Heart left ventricle (tissue), 16 donors: ENCODE measurements at regions not wholly inside any gene's neighbourhood (a gene's known extent, or its start where the extent isn't known, plus 50 kb on each side); places are given as distances from the start of the nearest gene placed in this dataset.

Source experiments
- ATAC-seq, 4 donors: fragments of 200-7000 bp; cut with Tn5 transposase; one replicate each; pipeline ENCODE4 v1.9.1; 2020 to 2022; ENCODE audit warnings: moderate library complexity in 4 of 4, mild to moderate bottlenecking in 3 of 4, moderate number of reproducible peaks in 1 of 4
- DNase-seq, 5 donors: peaks; one replicate each; pipeline ENCODE4 v3.0.0-alpha.2; 2020
- H3K27ac ChIP-seq, 12 donors: fragments of 200-600 bp; sonication (generic) in 4 of 12; one replicate each; pipeline versions ENCODE4 v1.5.0 to v1.8.0; 2016 to 2022; ENCODE audit warnings: mild to moderate bottlenecking in 2 of 12
- H3K27me3 ChIP-seq, 9 donors: fragments of 200-600 bp; sonication (generic) in 2 of 9; one replicate each; pipeline versions ENCODE4 v1.5.1 to v1.8.0; 2016 to 2022; ENCODE audit warnings: mild to moderate bottlenecking in 3 of 9
- H3K36me3 ChIP-seq, 9 donors: fragments of 200-600 bp; sonication (generic) in 2 of 9; one replicate each; pipeline versions ENCODE4 v1.5.0 to v1.8.0; 2018 to 2022; ENCODE audit warnings: mild to moderate bottlenecking in 2 of 9
- H3K4me1 ChIP-seq, 12 donors: fragments of 200-600 bp; sonication (generic) in 4 of 12; one replicate each; pipeline versions ENCODE4 v1.5.0 to v1.8.0; 2016 to 2022; ENCODE audit warnings: mild to moderate bottlenecking in 3 of 12
- H3K4me3 ChIP-seq, 12 donors: fragments of 200-600 bp; sonication (generic) in 4 of 12; one replicate each; pipeline versions ENCODE4 v1.5.0 to v1.8.0; 2017 to 2022; ENCODE audit warnings: mild to moderate bottlenecking in 9 of 12, moderate library complexity in 4 of 12
- H3K9me3 ChIP-seq, 12 donors: fragments of 200-600 bp; sonication (generic) in 4 of 12; one replicate each; pipeline versions ENCODE4 v1.5.0 to v1.8.0; 2016 to 2022; ENCODE audit warnings: mild to moderate bottlenecking in 1 of 12
- CTCF ChIP-seq, 12 donors: fragments of 200-600 bp; sonication (generic) in 4 of 12; IDR thresholded peaks; one replicate each; pipeline versions ENCODE4 v1.5.0 to v1.8.0; 2018 to 2022; ENCODE audit warnings: antibody characterized with exemption in 12 of 12, mild to moderate bottlenecking in 5 of 12
- POLR2A ChIP-seq, 2 donors: fragments of 450-650 bp; IDR thresholded peaks; one replicate each; pipeline ENCODE4 v1.6.1; 2017; ENCODE audit warnings: antibody characterized with exemption in 2 of 2, mild to moderate bottlenecking in 2 of 2, moderate library complexity in 2 of 2
- WGBS, 4 donors: extraction: QIAGEN DNeasy Blood & Tissue Kit in 2 of 4; methylation state at CpG; one replicate each; pipeline versions ENCODE4 v1.1.5 to v1.1.7; 2013 to 2018; 5-methylcytosine and 5-hydroxymethylcytosine counted together
- intact Hi-C, 10 donors: fragments of 100-400 bp; cut with DNase I; formaldehyde crosslinking; loops; one replicate each; pipeline versions ENCODE4 v1.11.1 to v1.14.2; 2022
- donor health status: ischemic (EF 13 %, LVEDD 7.1; RV severe dilation, severe dysfunction).
- donor health status: healthy with polysubstance abuse.
- donor health status: DM: no; HTN: yes; CAD: no.
- donor health status: DM: no; HTN: no; CAD: no.
- donor health status: ischemic (EF 25% LVEDD 6.9; RV normal size, moderate dysfunction).
- donor health status: ischemic (EF 25% LVEDD 5.7; RV mildly dilated, moderate dysfunction).
- donor health status: healthy.
- donor health status: DM: yes; HTN: yes; CAD: no.
- donor health status: ischemic (EF 35%, LVEDD 5.7; RV mildly dilated, moderate dysfunction).
- donor health status: nonischemic (EF 11% LVEDD 7.7; RV severe dilation, severe dysfunction).
- donor health status: DM: yes; HTN: yes; CAD: no.
- donor health status: PGD.
- donor health status: ischemic (EF 29% LVEDD 5.4; RV normal size, mild dysfunction).
- donor health status: nonischemic (EF 23%, LVEDD 6.1; RV moderate dilation, normal function).

GRCh38 chr1:116309090-116309870 is 63.8 kb upstream of the ATP1A1 start:
- H3K9me3 ChIP-seq, result peaks cover 0 to 8% (median 0%) of the 10 kb centered on the region in 12 donors
- H3K36me3 ChIP-seq, result no peaks in the 10 kb centered on the region
- no peak for TF ChIP-seq CTCF (IDR thresholded peaks at IDR 0.05)
- no peak for DNase-seq
- H3K27me3 ChIP-seq, result no peaks in the 10 kb centered on the region
- no peak overlapping the region for H3K27ac ChIP-seq
- no peak for ATAC-seq
- intact Hi-C loops, result loop anchor here in 1 of 10 donors (10.0 kb wide), 1 partner anchor 46 kb away; no protein-coding TSS in a partner anchor
- peaks cover 0 to 10% (median 0%) of the 10 kb centered on the region in 12 donors for H3K4me1 ChIP-seq
- WGBS, 4 donors, result 87 to 91% (median 90%) methylated on average over 7 of the region's 7 CpGs
- no peak overlapping the region for H3K4me3 ChIP-seq

GRCh38 chr1:116310180-116310579 is 62.9 kb upstream of the ATP1A1 start:
- peak overlapping the region in 2 of 12 donors; percentile 5 to 36 for H3K27ac ChIP-seq
- no peaks in the 10 kb centered on the region for H3K27me3 ChIP-seq
- H3K9me3 ChIP-seq, result no peaks in the 10 kb centered on the region
- H3K4me3 ChIP-seq, result no peak overlapping the region
- peaks cover 0 to 10% (median 0%) of the 10 kb centered on the region in 12 donors for H3K4me1 ChIP-seq
- intact Hi-C loops, result no loop called here
- 58 to 69% (median 65%) methylated on average over 4 of the region's 4 CpGs for WGBS, 4 donors
- DNase-seq (no peak), ATAC-seq (peak; percentile 24 to 77 (median 47))
- no peak for TF ChIP-seq POLR2A (IDR thresholded peaks at IDR 0.05)
- no peak for TF ChIP-seq CTCF (IDR thresholded peaks at IDR 0.05)
- H3K36me3 ChIP-seq, result no peaks in the 10 kb centered on the region

DNA sequence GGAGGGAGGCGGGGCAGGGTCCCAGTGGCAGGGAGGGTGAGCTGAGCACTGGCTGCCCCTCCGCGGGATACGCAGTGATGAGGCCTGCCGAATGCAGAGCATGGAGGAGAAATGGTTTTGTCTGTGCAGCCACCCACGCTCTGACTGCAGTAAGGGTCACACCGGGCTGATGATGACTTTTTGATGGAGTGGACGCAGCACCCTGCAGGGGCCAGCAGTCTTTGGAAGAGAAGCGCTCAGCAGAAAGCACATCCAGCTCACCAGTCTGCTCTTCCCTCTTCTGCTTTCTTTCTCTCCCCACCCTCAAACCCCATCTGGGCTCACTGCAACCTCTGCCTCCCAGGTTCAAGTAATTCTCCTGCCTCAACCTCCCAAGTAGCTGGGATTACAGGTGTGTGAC is 61.9 kb upstream of the ATP1A1 start:
- peaks cover 0 to 10% (median 0%) of the 10 kb centered on the region in 12 donors for H3K4me1 ChIP-seq

More for the DNA sequence above, 61.9 kb upstream of the ATP1A1 start:
- no peaks in the 10 kb centered on the region for H3K27me3 ChIP-seq
- no peaks in the 10 kb centered on the region for H3K9me3 ChIP-seq
- no peak overlapping the region for H3K4me3 ChIP-seq
- intact Hi-C loops, result no loop called here
- ATAC-seq (no peak), DNase-seq (no peak)
- no peak for TF ChIP-seq CTCF (IDR thresholded peaks at IDR 0.05)
- no peak for TF ChIP-seq POLR2A (IDR thresholded peaks at IDR 0.05)
- no peaks in the 10 kb centered on the region for H3K36me3 ChIP-seq
- 72 to 87% (median 78%) methylated on average over 9 of the region's 9 CpGs for WGBS, 4 donors
- no peak overlapping the region for H3K27ac ChIP-seq
